Nephron (organoid): ENCODE measurements at regions not wholly inside any gene's neighbourhood (a gene's known extent, or its start where the extent isn't known, plus 50 kb on each side); places are given as distances from the start of the nearest gene placed in this dataset.

Experiments used
- H3K27ac Mint-ChIP-seq, 3 experiments: 2 replicates each; pipeline ENCODE4 v1.8.0; 2020; ENCODE audit warnings: mixed read lengths in 3 of 3, mild to moderate bottlenecking in 2 of 3, moderate library complexity in 1 of 3
- H3K27me3 Mint-ChIP-seq: 2 replicates; pipeline ENCODE4 v1.8.0; 2021; ENCODE audit warnings: low read depth, mild to moderate bottlenecking, moderate library complexity, mixed read lengths
- H3K36me3 Mint-ChIP-seq: 2 replicates; pipeline ENCODE4 v1.8.0; 2020; ENCODE audit warnings: low read depth, mixed read lengths
- H3K4me1 Mint-ChIP-seq: 2 replicates; pipeline ENCODE4 v1.8.0; 2020; ENCODE audit warnings: mixed read lengths
- H3K4me3 Mint-ChIP-seq, 3 experiments: 2 replicates each; pipeline ENCODE4 v1.8.0; 2020; ENCODE audit warnings: mild to moderate bottlenecking in 3 of 3, mixed read lengths in 3 of 3, moderate library complexity in 2 of 3
- H3K9me3 Mint-ChIP-seq: 2 replicates; pipeline ENCODE4 v1.8.0; 2020; ENCODE audit warnings: mixed read lengths
- CTCF ChIP-seq, 3 experiments: fragments of 200-600 bp; sonication (generic); IDR thresholded peaks; one replicate each; pipeline ENCODE4 v1.5.0; 2021; ENCODE audit warnings: antibody characterized with exemption in 3 of 3; ENCODE audit not compliant: unreplicated experiment in 3 of 3

GRCh38 chr15:97840501-97840900 is 120.0 kb upstream of the ARRDC4 start:
- H3K27ac Mint-ChIP-seq = no peak overlapping the region
- no peaks in the 10 kb centered on the region for H3K36me3 Mint-ChIP-seq

GRCh38 chr15:97841558-97841957 is 118.9 kb upstream of the ARRDC4 start:
- Mint-ChIP-seq H3K4me1 (no peaks in the 10 kb centered on the region), H3K27ac (no peak overlapping the region), H3K4me3 (no peak overlapping the region), H3K36me3 (no peaks in the 10 kb centered on the region), H3K27me3 (no peaks in the 10 kb centered on the region), H3K9me3 (no peaks in the 10 kb centered on the region)
- no peak for TF ChIP-seq CTCF (IDR thresholded peaks at IDR 0.05; ENCODE audit: unreplicated experiment in 3 of 3)

More at GRCh38 chr15:97840501-97840900, 120.0 kb upstream of the ARRDC4 start:
- Mint-ChIP-seq H3K4me3 (no peak overlapping the region), H3K9me3 (no peaks in the 10 kb centered on the region), H3K4me1 (no peaks in the 10 kb centered on the region), H3K27me3 (no peaks in the 10 kb centered on the region)
- TF ChIP-seq CTCF (IDR thresholded peaks at IDR 0.05; ENCODE audit: unreplicated experiment in 3 of 3) = no peak

GRCh38 chr15:97849183-97849582 is 111.3 kb upstream of the ARRDC4 start:
- Mint-ChIP-seq H3K36me3 (no peaks in the 10 kb centered on the region), H3K9me3 (peaks cover 3% of the 10 kb centered on the region), H3K27ac (no peak overlapping the region), H3K4me1 (no peaks in the 10 kb centered on the region), H3K27me3 (no peaks in the 10 kb centered on the region), H3K4me3 (no peak overlapping the region)
- no peak for TF ChIP-seq CTCF (IDR thresholded peaks at IDR 0.05; ENCODE audit: unreplicated experiment in 3 of 3)

- peaks cover 7% of the 10 kb centered on the region for H3K9me3 Mint-ChIP-seq
- TF ChIP-seq CTCF (IDR thresholded peaks at IDR 0.05; ENCODE audit: unreplicated experiment in 3 of 3) = no peak
- H3K27ac Mint-ChIP-seq = no peak overlapping the region
- no peaks in the 10 kb centered on the region for H3K36me3 Mint-ChIP-seq
- H3K4me3 Mint-ChIP-seq = no peak overlapping the region
- H3K27me3 Mint-ChIP-seq = no peaks in the 10 kb centered on the region
- H3K4me1 Mint-ChIP-seq = no peaks in the 10 kb centered on the region
Measured at GRCh38 chr15:97858296-97858695, 102.2 kb upstream of the ARRDC4 start.

GRCh38 chr15:97861529-97862260 is 98.8 kb upstream of the ARRDC4 start:
- no peaks in the 10 kb centered on the region for H3K4me1 Mint-ChIP-seq
- peaks cover 5% of the 10 kb centered on the region for H3K9me3 Mint-ChIP-seq
- no peaks in the 10 kb centered on the region for H3K27me3 Mint-ChIP-seq
- no peak for TF ChIP-seq CTCF (IDR thresholded peaks at IDR 0.05; ENCODE audit: unreplicated experiment in 3 of 3)
- H3K4me3 Mint-ChIP-seq = no peak overlapping the region
- no peaks in the 10 kb centered on the region for H3K36me3 Mint-ChIP-seq
- H3K27ac Mint-ChIP-seq = no peak overlapping the region

- H3K27me3 Mint-ChIP-seq = peaks cover 3% of the 10 kb centered on the region
- TF ChIP-seq CTCF (IDR thresholded peaks at IDR 0.05; ENCODE audit: unreplicated experiment in 3 of 3) = no peak
- H3K4me3 Mint-ChIP-seq = no peak overlapping the region
- peaks cover 7% of the 10 kb centered on the region for H3K9me3 Mint-ChIP-seq
- H3K36me3 Mint-ChIP-seq = no peaks in the 10 kb centered on the region
- no peaks in the 10 kb centered on the region for H3K4me1 Mint-ChIP-seq
- no peak overlapping the region for H3K27ac Mint-ChIP-seq
Measured at GRCh38 chr15:97866959-97867358, 93.5 kb upstream of the ARRDC4 start.
